GM12875 (cell line): ENCODE measurements at regions not wholly inside any gene's neighbourhood (a gene's known extent, or its start where the extent isn't known, plus 50 kb on each side); places are given as distances from the start of the nearest gene placed in this dataset.
"Not testable (repeated sequence)": the region's sequence is repeated elsewhere in the genome, so short reads cannot be mapped to it uniquely, and the experiment has no call there.

Source experiments
- H3K4me3 ChIP-seq: one replicate; pipeline ENCODE4 v1.5.1; 2011; ENCODE audit warnings: low read depth, low read length, control low read depth
- TF ChIP-seq, protein P1 (sequence below): IDR thresholded peaks from 2 replicates; pipeline ENCODE4 v1.5.1; 2011; ENCODE audit warnings: low read depth, mild to moderate bottlenecking, control low read depth, inconsistent platforms, low read length, moderate library complexity, borderline replicate concordance; ENCODE audit not compliant: insufficient read depth

DNA sequence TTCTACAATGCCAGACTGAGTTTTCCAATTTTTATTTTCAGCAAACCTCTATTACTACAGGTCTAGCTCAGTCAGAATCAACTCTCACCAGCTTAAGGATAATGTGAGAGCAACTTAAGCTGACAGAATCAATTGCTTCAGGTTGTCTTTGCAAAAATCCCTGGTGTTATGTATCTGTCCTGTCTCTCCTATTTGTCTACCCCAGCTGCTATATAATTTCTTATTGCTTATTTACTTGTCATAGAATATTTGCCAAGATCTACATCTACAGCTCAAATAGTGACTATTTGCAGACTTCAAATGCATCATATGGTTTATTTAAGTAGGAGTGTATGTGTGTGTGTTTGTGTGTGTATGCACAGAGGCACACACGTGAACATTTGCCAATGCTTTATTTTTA is 54.1 kb downstream of the FOXG1 start:
- H3K4me3 ChIP-seq: no peak overlapping the region
- TF ChIP-seq, protein P1, sequence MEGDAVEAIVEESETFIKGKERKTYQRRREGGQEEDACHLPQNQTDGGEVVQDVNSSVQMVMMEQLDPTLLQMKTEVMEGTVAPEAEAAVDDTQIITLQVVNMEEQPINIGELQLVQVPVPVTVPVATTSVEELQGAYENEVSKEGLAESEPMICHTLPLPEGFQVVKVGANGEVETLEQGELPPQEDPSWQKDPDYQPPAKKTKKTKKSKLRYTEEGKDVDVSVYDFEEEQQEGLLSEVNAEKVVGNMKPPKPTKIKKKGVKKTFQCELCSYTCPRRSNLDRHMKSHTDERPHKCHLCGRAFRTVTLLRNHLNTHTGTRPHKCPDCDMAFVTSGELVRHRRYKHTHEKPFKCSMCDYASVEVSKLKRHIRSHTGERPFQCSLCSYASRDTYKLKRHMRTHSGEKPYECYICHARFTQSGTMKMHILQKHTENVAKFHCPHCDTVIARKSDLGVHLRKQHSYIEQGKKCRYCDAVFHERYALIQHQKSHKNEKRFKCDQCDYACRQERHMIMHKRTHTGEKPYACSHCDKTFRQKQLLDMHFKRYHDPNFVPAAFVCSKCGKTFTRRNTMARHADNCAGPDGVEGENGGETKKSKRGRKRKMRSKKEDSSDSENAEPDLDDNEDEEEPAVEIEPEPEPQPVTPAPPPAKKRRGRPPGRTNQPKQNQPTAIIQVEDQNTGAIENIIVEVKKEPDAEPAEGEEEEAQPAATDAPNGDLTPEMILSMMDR: no peak

DNA sequence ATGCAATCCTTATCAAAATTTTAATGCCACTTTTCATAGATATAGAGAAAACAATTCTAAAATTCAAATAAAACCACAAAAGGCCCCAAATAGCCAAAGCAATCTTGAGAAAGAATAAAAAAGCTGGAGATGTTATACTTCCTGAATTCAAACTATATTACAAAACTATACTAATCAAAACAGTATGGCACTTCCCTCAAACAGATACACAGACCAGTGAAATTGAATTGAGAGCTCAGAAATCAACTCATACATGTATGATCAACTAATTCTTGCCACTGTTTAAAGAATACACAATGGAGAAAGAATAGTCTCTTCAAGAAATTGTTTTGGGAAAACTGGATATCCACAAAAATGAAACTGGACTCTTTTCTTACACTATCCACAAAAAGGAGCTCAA is 55.4 kb downstream of the FOXG1 start:
- no peak overlapping the region for H3K4me3 ChIP-seq
- TF ChIP-seq, protein P1: no peak

DNA sequence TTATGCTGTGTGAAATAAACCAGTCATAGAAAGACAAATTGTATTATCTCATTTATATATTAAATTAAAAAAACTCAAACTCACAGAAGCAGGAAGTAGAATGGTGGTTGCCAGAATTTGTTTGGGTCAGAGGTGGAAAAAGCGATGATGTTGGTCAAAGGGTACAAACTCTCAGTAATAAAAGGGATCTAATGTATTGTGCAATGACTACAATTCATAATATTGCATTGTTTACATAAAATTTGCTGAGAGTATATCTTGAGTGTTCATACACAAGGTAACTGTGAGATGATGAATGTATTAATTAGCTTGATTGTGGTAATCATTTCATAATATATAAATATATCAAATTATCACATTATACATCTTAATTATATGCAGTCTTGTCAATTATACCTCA is 56.7 kb downstream of the FOXG1 start:
- no peak overlapping the region for H3K4me3 ChIP-seq
- TF ChIP-seq, protein P1: no peak

DNA sequence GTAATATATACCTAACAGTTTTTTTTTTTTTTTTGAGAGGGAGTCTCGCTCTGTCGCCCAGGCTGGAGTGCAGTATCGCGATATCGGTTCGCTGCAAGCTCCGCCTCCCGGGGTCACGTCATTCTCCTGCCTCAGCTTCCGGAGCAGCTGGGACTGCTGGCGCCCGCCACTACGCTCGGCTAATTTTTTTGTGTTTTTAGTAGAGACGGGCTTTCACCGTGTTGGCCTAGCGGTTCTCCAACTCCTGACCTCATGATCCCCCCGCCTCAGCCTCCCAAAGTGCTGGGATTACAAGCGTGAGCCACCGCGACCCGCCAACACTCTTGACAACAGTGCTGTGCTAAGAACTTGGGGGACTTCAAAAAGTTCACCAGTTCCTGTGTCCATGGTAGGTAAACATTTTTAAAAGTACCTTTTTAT is 63.5 kb downstream of the FOXG1 start:
- TF ChIP-seq, protein P1: no peak
- no peak overlapping the region for H3K4me3 ChIP-seq

DNA sequence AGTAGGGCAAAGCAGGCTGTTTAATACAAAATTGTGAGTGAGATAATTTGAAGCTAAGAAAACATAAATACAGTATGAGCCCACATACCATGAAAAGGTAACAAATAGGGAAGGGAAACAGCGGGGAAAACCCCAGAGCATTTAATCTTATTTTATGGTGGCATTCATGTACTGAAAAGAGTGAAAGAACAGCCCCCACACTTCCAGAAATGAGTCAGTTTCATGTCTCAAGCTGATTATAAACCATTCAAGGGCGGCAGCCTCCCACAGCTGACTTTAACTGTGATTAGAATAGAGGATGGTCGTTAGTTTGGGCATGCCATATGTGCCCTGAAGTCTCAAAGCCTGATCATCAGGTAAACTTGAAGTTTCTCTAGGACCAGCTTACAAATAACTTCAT is 64.5 kb downstream of the FOXG1 start:
- TF ChIP-seq, protein P1: no peak

DNA sequence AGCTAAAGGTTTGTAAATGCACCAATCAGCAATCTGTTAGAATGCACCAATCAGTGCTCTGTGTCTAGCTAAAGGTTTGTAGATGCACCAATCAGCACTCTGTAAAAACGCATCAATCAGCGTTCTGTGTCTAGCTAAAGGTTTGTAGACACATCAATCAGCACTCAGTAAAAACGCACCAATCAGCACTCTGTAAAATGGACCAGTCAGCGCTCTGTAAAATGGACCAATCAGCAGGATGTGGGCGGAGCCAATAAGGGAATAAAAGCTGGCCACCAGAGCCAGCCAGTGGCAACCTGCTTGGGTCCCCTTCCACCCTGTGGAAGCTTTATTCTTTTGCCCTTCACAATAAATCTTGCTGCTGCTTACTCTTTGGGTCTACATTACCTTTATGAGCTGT is 76.0 kb downstream of the FOXG1 start:
- not testable (repeated sequence) for H3K4me3 ChIP-seq

More for the DNA sequence above, 64.5 kb downstream of the FOXG1 start:
- H3K4me3 ChIP-seq: no peak overlapping the region

DNA sequence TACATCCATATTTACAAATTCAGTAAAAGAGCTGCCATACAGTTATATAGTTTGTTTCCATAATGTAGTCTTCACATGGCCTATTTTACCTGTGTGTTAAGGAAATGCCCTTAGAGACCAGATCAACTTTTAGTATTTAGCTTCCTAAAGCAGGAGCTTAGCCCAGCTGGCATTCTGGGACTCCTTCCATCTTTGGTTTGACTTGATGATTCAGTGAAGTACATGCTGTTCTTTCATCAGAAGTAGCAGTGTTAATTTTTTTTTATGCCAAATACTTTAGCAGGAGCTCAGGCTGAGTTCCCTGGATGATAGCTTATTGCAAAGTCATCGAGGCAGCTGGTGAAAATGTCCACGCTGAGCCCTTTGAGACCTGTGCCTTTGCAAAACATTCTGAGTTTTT is 101.0 kb downstream of the FOXG1 start:
- TF ChIP-seq, protein P1: no peak
- no peak overlapping the region for H3K4me3 ChIP-seq

DNA sequence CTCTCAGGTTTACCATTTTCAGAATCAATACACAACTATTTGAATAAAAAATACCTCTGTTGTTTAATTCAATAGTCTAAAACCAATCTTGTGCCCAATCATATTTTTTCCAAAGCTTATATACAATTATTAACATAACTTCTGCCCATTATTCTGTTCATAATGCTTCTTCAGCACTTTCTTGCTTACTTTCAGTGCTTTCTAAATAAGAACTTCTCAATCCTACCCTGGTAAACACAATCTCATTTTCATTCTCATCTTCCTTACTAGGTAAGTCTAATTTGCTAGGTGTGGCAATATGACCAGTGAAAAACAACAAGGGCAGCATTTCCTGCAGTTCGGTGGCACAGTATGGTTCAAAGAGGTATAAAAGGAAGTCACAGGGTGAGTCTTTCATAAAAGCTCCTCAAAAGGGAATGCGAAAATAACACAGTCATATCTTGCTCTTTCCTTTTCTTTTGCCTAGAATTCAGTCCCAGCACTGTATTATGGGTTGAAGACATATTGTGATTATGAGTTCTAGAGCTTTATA is 103.5 kb downstream of the FOXG1 start:
- H3K4me3 ChIP-seq: no peak overlapping the region
- TF ChIP-seq, protein P1: no peak
